ENCODE measurements at regions not wholly inside any gene's neighbourhood (a gene's known extent, or its start where the extent isn't known, plus 50 kb on each side); places are given as distances from the start of the nearest gene placed in this dataset.

- DNase-seq = no peak
These were observed 372.4 kb upstream of the SLIT2 start for GRCh38 chr4:19879330-19879729.

- DNase-seq = no peak
These were observed 393.7 kb upstream of the SLIT2 start for GRCh38 chr4:19857991-19858390.

- no peak for DNase-seq
These were observed 394.3 kb upstream of the SLIT2 start for GRCh38 chr4:19857380-19857779.

- no peak for DNase-seq
These were observed 400.8 kb upstream of the SLIT2 start for GRCh38 chr4:19850909-19851308.

- DNase-seq = no peak
These were observed 407.3 kb upstream of the SLIT2 start for GRCh38 chr4:19844446-19844845.

- DNase-seq = no peak
These were observed 409.2 kb upstream of the SLIT2 start for GRCh38 chr4:19842471-19842870.

- no peak for DNase-seq
These were observed 412.8 kb upstream of the SLIT2 start for GRCh38 chr4:19838858-19839257.

GRCh38 chr4:19835429-19835828 is 416.3 kb upstream of the SLIT2 start:
- no peak for DNase-seq

- DNase-seq = no peak
These were observed 419.3 kb upstream of the SLIT2 start for GRCh38 chr4:19832411-19832810.

- DNase-seq = no peak
These were observed 419.9 kb upstream of the SLIT2 start for GRCh38 chr4:19831644-19832285.

GRCh38 chr4:19829101-19829500 is 422.6 kb upstream of the SLIT2 start:
- no peak for DNase-seq

- no peak for DNase-seq
These were observed 427.9 kb upstream of the SLIT2 start for GRCh38 chr4:19823781-19824180.

GRCh38 chr4:19819737-19820136 is 432.0 kb upstream of the SLIT2 start:
- no peak for DNase-seq

GRCh38 chr4:19809989-19810388 is 441.7 kb upstream of the SLIT2 start:
- DNase-seq = no peak

GRCh38 chr4:19807505-19807904 is 444.2 kb upstream of the SLIT2 start:
- no peak for DNase-seq

GRCh38 chr4:19806865-19807264 is 444.8 kb upstream of the SLIT2 start:
- DNase-seq = no peak

- DNase-seq = no peak
These were observed 448.3 kb upstream of the SLIT2 start for GRCh38 chr4:19803406-19803805.

GRCh38 chr4:19793831-19794230 is 457.9 kb upstream of the SLIT2 start:
- DNase-seq = no peak

GRCh38 chr4:19791422-19792123 is 460.1 kb upstream of the SLIT2 start:
- DNase-seq = no peak

- DNase-seq = no peak
These were observed 465.1 kb upstream of the SLIT2 start for GRCh38 chr4:19786616-19787015.

GRCh38 chr4:19783667-19784223 is 468.0 kb upstream of the SLIT2 start:
- DNase-seq = no peak

- no peak for DNase-seq
These were observed 470.8 kb upstream of the SLIT2 start for GRCh38 chr4:19780871-19781270.

- DNase-seq = no peak
These were observed 474.8 kb upstream of the SLIT2 start for GRCh38 chr4:19776929-19777328.

GRCh38 chr4:19776021-19776459 is 475.7 kb upstream of the SLIT2 start:
- no peak for DNase-seq

All from stimulated activated CD4-positive, alpha-beta T cell treated with anti-CD3 and anti-CD28 coated beads, Interleukin-4, amount 100 ng/mL, for 4 hours (primary cell).